Lower lobe of right lung (tissue), 2 donors: ENCODE measurements at regions not wholly inside any gene's neighbourhood (a gene's known extent, or its start where the extent isn't known, plus 50 kb on each side); places are given as distances from the start of the nearest gene placed in this dataset.
A peak's percentile ranks its signal among the peaks of the same experiment; 100 is the strongest.

ENCODE experiments used
- ATAC-seq, 2 donors: fragments of 200-7000 bp; cut with Tn5 transposase; one replicate each; pipeline ENCODE4 v1.9.1; 2020 to 2022; ENCODE audit warnings: mild to moderate bottlenecking in 2 of 2, moderate library complexity in 2 of 2
- DNase-seq: peaks from one replicate; pipeline ENCODE4 v3.0.0-alpha.2; 2020
- H3K27ac ChIP-seq: fragments of 200-600 bp; one replicate; pipeline ENCODE4 v1.8.0; 2022
- H3K27me3 ChIP-seq: fragments of 200-600 bp; one replicate; pipeline ENCODE4 v1.8.0; 2022; ENCODE audit warnings: low read depth
- H3K36me3 ChIP-seq: fragments of 200-600 bp; one replicate; pipeline ENCODE4 v1.8.0; 2022; ENCODE audit warnings: mild to moderate bottlenecking
- H3K4me1 ChIP-seq: fragments of 200-600 bp; one replicate; pipeline ENCODE4 v1.8.0; 2022
- H3K4me3 ChIP-seq: fragments of 200-600 bp; one replicate; pipeline ENCODE4 v1.8.0; 2022; ENCODE audit warnings: mild to moderate bottlenecking
- H3K9me3 ChIP-seq: fragments of 200-600 bp; one replicate; pipeline ENCODE4 v1.8.0; 2022
- intact Hi-C: fragments of 100-400 bp; cut with DNase I; formaldehyde crosslinking; loops from one replicate; pipeline ENCODE4 v1.11.0; 2022
- TF ChIP-seq, protein P1 (sequence below): fragments of 200-600 bp; IDR thresholded peaks from one replicate; pipeline ENCODE4 v1.8.0; 2022; ENCODE audit warnings: antibody characterized with exemption, mild to moderate bottlenecking
- donor health status: DM: no; HTN: yes; CAD: no; lungs with severe emphysema.

DNA sequence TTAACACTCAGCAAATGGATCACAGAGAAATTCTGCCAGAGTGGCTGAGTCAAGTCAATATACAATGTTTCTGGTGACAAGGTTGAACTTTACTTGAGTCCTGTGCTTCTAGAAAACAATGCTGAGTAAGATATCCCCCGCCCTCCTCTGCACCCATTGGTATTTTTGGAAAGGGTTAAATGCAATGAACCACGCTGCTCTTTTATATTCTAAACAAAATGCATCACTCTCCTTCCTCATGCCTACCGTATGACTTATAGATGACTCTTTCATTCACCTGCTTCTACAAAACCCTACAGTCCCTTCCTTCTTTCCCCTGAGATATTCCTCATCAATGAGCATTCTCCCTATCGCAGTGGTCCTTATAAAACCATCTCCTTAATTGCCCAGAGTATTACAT lies 168.8 kb downstream of the TXNL1 start:
- Histone ChIP-seq H3K27me3 (no peaks in the 10 kb centered on the region), H3K4me1 (no peaks in the 10 kb centered on the region), H3K9me3 (peaks cover 11% of the 10 kb centered on the region), H3K27ac (no peak overlapping the region), H3K4me3 (no peak overlapping the region), H3K36me3 (no peaks in the 10 kb centered on the region)
- ATAC-seq (no peak), DNase-seq (no peak)
- intact Hi-C loops = no loop called here
- TF ChIP-seq, protein P1, sequence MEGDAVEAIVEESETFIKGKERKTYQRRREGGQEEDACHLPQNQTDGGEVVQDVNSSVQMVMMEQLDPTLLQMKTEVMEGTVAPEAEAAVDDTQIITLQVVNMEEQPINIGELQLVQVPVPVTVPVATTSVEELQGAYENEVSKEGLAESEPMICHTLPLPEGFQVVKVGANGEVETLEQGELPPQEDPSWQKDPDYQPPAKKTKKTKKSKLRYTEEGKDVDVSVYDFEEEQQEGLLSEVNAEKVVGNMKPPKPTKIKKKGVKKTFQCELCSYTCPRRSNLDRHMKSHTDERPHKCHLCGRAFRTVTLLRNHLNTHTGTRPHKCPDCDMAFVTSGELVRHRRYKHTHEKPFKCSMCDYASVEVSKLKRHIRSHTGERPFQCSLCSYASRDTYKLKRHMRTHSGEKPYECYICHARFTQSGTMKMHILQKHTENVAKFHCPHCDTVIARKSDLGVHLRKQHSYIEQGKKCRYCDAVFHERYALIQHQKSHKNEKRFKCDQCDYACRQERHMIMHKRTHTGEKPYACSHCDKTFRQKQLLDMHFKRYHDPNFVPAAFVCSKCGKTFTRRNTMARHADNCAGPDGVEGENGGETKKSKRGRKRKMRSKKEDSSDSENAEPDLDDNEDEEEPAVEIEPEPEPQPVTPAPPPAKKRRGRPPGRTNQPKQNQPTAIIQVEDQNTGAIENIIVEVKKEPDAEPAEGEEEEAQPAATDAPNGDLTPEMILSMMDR = no peak

DNA sequence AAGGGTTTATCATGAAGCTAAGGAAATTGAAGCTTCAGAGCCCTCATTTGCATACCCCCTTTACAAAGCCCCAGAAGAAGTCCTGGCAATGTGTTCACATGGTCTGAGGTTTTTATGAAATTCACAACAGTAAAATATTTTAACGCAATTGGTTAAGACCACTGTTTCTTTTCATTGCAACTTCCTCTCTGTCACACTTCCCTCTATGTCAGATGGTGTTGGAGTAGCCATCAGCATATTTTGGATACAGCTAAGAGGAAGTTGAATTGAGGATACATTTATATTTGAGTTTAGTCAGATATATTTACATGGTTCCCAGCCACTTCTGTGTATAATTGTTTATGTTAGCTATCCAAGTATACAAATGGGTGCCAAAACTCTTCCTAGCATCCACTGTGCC lies 170.0 kb downstream of the TXNL1 start:
- H3K36me3 ChIP-seq = no peaks in the 10 kb centered on the region
- H3K4me3 ChIP-seq = no peak overlapping the region
- intact Hi-C loops = no loop called here
- TF ChIP-seq, protein P1 = no peak
- H3K27me3 ChIP-seq = no peaks in the 10 kb centered on the region
- H3K9me3 ChIP-seq = peaks cover 12% of the 10 kb centered on the region
- H3K27ac ChIP-seq = peak overlapping the region; percentile 19
- ATAC-seq (peak; percentile 60 to 70), DNase-seq (no peak)
- no peaks in the 10 kb centered on the region for H3K4me1 ChIP-seq

DNA sequence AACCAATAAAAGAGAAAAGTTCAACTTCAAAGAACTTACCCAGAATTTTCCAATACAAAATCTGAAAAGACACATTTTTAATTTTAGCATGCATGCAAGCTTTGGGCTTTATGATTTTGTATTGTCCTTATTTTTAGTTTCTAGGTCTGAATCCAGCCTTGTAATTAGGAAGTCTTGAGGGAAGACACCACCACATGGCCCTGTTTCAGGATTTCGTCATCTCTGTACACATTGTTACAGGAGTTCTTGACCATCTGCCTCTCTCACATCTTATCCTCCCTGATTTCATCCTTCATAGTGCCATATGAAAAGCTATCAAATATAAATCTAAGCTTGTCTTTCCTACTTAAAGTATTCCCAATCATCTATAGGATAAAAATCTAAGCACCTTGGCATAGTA lies 176.1 kb downstream of the TXNL1 start:
- no peak for DNase-seq
- Histone ChIP-seq H3K36me3 (no peaks in the 10 kb centered on the region), H3K4me3 (no peak overlapping the region), H3K27me3 (no peaks in the 10 kb centered on the region), H3K4me1 (no peaks in the 10 kb centered on the region), H3K27ac (no peak overlapping the region), H3K9me3 (peaks cover 12% of the 10 kb centered on the region)
- no peak for ATAC-seq
- TF ChIP-seq, protein P1 = no peak
- intact Hi-C loops = no loop called here

DNA sequence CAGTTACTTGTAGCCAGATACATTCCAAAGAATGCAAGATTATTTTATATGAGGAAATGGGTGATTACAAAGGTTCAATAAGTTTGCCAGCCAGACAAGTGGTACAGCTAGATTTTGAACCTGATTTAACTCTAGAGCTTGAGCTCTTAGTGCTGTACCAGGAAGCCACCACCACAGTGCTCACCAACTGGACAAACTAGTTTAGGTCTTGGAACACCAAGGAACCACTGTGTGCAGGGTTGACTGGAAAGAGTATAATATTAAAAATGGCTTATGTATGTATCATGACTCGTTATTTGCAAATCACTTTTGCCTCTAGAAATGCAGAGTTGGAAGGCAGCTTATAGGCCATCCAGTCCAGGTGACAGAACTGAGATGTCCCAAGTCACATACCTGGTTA lies 177.2 kb downstream of the TXNL1 start:
- Histone ChIP-seq H3K9me3 (peaks cover 12% of the 10 kb centered on the region), H3K36me3 (no peaks in the 10 kb centered on the region), H3K27ac (no peak overlapping the region), H3K4me3 (no peak overlapping the region), H3K27me3 (no peaks in the 10 kb centered on the region), H3K4me1 (no peaks in the 10 kb centered on the region)
- ATAC-seq (no peak), DNase-seq (no peak)
- intact Hi-C loops = no loop called here
- TF ChIP-seq, protein P1 = no peak

GRCh38 chr18:56460581-56460980 lies 177.8 kb downstream of the TXNL1 start:
- ATAC-seq (no peak), DNase-seq (no peak)
- H3K4me3 ChIP-seq = no peak overlapping the region
- H3K27me3 ChIP-seq = no peaks in the 10 kb centered on the region
- intact Hi-C loops = no loop called here
- no peak overlapping the region for H3K27ac ChIP-seq
- H3K9me3 ChIP-seq = peaks cover 12% of the 10 kb centered on the region
- H3K36me3 ChIP-seq = no peaks in the 10 kb centered on the region
- no peaks in the 10 kb centered on the region for H3K4me1 ChIP-seq
- TF ChIP-seq, protein P1 = no peak
